Pons (tissue), 1 donor: ENCODE measurements at regions not wholly inside any gene's neighbourhood (a gene's known extent, or its start where the extent isn't known, plus 50 kb on each side); places are given as distances from the start of the nearest gene placed in this dataset.
A peak's percentile ranks its signal among the peaks of the same experiment; 100 is the strongest.

Experiments
- DNase-seq: peaks from one replicate; pipeline ENCODE4 v3.0.0-alpha.2; 2016; ENCODE audit warnings: low spot score

DNA sequence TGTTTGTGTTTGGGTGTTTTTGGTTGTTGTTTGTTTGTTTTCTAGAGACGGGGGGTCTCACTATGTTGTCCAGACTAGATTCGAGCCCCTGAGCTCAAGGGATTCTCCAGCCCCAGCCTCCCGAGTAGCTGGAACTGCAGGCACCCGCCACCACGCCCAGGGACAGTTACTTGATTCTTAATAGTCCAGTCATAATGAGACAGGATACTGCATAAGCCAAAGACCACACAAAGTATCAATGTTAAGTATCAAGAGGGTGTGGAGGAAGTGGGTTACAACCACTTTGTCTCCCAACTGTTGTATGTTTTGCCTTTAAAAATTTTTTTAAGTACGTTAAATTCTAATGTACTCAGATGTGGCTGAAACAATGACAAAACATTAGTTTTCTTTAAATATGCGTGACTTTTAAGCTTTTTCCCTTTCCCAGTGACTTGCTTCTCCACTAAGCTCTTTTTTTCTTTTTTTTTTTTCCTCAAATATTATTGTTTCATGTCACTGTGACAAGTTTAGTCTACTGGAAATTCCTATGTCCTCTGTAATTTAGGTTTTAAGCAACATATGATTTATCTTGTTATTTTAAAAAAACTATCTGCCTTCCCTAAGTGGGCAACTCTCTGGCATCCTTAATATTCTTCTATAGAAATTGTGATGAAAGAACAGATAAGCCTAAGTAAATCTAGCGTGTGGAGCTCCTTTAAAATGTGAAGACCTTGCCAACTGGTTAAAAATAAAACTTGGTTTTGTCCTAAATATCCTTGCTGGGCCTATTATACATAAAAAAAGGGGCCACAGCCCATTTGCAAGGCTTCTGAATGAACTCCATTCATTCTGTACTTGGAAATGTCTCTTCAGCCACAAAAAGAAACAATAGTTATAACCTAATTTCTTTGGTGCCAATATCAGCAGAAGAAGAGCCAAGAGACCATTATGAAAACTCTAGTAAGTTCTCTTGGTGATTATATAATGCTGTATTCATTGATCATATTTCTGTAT, 56.2 kb upstream of the DPH5 start:
- peak; percentile 42 for DNase-seq

DNA sequence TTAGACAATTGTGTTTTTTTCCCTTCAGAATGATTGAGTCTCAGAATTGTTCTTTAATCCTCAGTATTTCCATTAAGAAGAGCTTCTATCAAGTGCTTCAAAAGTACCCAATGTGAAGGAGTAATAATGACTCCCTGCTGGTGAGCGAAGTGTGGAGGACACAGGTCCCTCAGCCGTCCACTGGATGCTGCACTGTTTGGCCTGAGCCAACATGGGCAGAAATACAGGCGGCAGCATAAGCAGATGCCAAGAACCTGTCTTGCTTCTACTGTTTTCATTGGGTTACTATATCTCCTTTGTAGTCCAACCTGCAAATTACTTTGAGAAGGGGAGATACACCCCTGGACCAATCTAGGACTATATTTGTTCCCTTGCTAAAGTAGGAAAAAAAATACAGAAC, 55.3 kb upstream of the DPH5 start:
- no peak for DNase-seq

DNA sequence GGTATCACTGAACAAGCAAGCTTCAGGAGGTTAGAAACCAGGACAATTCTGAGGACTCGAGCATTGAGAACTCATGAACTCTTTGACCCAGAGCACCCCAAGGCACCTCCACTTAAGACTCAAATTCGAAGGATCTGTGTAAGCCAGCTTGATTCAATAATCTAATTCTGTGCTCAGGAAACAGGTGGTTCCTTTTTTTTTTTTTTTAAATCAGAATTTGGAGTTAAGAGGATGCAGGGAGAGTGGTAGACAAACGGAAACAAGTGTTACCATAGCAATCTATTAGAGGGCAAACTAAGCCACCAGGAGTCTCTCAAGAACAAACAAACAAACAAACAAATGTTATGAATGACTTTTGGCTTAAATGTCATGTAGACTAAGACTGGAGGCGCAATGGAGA, 53.8 kb upstream of the DPH5 start:
- DNase-seq: no peak

DNA sequence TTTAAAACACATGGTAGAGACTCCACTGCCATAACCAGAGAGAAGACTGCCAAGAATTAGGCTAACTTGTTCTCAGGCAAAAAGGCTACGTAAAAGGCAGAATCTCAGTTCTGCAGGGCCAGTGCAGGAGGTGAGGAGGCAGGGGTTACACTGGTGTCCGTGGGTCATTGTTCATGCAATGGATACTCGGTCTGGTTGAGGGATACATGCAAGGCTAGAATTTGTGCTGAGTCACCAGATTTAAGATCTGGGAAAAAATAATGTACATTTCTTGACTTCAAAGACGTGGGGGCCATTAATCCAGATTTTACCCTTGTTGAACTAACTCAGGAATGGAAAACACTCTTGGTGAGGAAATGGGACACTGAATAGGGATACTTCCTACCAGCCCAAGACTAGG, 52.3 kb upstream of the DPH5 start:
- DNase-seq: no peak

DNA sequence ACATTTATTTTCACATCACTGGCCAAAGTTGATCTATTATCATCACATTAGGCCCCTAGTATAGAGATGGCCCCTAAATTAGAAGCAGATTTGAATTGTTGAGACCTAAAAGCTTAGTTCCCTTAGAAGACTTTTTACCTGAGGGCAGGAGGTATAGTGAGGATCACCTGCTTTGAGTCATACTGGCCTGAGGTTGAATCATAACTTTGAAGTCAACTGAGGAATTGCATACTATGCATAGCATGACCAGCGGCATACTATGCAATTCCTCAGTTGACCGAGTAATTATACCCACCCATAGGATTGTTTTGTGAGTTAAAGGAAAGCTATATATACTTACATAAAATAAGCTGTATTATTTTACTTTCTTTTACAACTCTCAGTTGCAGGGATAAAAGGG, 50.3 kb upstream of the DPH5 start:
- DNase-seq: no peak
